ENCODE measurements at regions not wholly inside any gene's neighbourhood (a gene's known extent, or its start where the extent isn't known, plus 50 kb on each side); places are given as distances from the start of the nearest gene placed in this dataset.
"Not testable (repeated sequence)": the region's sequence is repeated elsewhere in the genome, so short reads cannot be mapped to it uniquely, and the experiment has no call there.

DNA sequence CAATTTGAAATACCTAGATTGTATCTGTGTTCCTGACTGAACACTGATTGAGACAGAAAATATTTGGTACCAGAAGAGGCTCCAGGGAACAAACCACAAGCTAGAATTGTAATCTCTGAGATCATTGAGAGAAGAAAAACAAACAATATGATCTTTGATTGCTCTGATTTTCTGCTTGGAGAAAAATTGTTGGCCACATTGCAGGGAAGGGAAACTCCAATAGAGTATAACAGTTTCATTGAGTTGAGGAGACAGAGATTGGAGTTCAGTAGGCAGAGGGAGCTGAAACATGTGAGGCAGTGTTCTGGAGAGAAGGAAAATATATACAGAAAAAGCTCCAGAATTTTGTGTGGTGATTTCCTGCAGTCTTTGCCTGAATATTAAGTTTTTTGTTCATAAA is 158.2 kb downstream of the C4orf33 start:
- DNase-seq (ENCODE audit: low read depth), result no peak

DNA sequence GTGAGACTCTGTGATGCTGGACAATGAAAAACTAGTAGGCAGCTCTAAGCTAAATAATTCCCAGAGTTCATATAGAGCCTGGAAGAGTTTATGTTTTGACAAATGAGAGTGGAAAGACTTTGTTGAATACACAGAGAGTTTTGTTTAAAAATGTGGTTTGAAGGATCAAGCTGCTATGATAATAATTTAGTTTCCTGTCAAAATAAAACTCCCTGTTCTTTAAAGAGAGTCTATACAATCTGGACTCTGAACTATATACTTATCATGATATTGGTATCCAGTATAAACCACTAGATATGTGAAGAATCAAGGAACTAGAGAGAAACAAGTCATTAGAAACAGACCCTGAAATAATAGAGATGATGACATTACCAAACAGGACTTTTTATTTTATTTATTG is 158.6 kb downstream of the C4orf33 start:
- DNase-seq (ENCODE audit: low read depth), result no peak

DNA sequence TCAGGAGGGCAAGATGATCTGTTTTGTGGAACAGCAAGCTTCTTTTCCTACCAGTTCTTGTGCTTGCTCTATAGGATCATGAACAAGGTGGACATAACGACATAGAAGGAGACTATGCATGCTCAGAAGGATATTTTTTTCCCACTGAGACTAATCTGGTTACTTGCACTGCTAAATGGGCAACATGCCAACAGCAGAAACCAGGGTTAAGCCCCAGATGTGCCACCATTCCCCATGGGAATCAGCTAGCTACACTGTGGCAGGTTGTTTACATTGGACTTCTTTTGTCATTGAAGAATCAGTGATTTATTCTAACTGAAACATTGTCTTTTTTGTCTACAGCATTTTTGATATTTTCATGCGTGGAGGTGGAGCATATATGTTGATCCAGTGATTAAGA is 165.6 kb downstream of the C4orf33 start:
- DNase-seq (ENCODE audit: low read depth), result no peak

DNA sequence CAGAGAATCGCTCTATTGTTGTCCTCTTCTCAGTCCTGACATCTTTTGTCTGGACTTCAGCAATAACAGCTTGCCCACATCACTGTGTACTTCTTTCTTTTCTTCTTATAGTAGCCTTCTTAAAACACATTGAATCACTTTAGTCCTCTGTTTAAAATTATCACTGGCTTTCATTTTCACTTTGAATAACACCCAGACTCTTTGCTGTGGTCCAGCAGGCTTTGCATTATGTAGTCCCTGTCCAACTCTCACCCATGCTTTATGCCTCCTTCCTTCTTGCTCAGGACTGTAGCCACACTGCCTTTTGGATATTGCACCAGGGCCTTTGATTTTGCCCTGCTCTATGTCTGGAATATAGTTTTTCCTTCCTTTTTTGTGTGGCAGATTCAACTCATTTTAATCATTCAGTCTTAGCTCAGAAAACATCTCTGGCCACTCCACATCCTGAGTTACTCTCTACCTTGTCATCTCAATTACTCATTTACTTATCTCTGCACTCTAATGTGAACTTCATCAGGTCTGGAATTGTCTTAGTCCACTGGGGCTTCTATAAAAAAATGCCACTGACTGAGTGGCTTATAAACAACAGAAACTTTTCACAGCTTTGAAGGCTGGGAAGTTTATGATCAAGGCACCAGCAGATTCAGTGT is 168.2 kb downstream of the C4orf33 start:
- no peak for DNase-seq (ENCODE audit: low read depth)

DNA sequence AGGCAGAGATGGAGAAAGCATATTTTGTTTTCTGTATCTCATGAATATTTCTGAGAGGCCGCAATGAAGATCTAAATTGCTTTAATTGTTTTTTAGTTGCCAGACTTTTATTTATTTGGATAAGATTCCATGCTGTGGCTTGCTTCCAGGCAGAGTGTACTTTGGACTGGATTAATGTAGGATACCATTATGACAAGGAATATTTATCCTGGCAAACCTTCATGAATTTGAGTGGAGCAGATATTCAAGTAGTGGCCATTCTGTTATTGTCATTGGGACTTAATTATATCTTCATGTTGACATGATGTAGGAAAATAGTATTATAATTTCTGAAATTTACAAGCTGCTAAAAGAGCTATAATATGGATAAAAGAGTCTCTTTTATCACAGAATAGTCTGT is 182.9 kb downstream of the C4orf33 start:
- no peak for DNase-seq (ENCODE audit: low read depth)

DNA sequence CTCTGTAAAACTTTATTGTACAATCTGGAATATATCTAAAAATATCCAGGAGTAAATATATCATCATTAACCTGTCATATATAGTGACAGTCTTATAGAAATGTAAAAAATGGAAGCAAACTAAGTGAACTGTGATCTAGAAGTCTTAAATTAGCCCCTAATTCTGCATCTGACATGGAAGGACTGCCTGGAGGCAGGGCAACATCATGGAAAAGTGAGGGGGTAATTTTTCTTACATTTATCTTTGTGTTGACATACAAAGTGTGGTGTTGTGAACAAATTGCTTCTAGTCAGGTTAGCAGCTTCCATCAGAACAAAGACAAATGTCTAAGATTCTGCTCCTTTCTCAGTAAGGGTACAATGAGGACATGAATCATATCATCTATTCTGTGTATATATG is 186.3 kb downstream of the C4orf33 start:
- DNase-seq (ENCODE audit: low read depth), result no peak

DNA sequence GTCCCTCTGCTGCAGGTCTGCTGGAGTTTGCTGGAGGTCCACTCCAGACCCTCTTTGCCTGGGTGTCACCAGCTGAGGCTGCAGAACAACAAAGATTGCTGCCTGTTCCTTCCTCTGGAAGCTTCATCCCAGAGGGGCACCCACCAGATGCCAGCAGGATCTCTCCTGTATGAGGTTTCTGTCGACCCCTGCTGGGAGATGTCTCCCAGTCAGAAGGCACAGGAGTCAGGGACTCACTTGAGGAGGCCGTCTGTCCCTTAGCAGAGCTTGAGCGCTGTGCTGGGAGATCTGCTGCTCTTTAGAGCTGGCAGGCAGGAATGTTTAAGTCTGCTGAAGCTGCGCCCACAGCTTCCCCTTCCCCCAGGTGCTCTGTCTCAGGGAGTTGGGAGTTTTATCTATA is 196.2 kb downstream of the C4orf33 start:
- DNase-seq (ENCODE audit: low read depth), result not testable (repeated sequence)

DNA sequence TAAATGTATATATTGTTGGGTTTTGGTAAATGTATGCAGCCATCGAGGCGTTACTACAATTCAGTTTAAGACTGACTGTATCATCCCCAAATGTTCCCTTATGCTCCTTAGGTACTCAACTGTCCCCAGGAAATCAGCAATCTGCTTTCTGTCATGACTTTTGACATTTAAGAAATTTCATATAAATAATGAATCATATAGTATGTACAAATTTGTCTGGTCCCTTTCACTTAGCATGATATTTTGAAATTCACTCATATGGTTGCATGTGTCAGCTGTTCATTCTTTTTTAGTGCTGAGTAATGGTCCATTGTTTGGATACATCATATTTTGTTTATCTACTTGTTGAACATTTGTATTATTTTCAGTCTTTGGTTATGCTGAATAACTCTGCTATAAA is 218.8 kb downstream of the C4orf33 start:
- DNase-seq (ENCODE audit: low read depth), result no peak

DNA sequence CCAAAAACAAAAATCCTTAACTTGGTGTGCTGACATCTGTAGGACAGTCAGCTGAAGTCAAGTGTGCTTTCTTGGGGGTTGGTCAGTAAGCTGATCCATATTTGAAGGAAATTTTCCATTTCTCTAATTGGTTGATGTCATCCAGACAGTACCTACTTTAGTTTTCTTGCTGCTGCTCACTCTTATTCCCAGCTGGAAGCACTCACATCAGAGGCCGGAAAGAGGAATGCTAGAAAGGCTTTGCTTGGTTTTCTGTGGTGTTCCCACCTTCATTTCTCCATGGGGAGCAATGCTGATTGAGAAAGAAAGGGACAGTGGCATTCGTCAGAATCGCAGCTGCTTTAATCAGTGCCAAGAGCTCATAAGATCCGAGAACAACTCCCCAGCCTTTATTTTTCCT is 227.0 kb downstream of the C4orf33 start:
- DNase-seq (ENCODE audit: low read depth), result no peak

DNA sequence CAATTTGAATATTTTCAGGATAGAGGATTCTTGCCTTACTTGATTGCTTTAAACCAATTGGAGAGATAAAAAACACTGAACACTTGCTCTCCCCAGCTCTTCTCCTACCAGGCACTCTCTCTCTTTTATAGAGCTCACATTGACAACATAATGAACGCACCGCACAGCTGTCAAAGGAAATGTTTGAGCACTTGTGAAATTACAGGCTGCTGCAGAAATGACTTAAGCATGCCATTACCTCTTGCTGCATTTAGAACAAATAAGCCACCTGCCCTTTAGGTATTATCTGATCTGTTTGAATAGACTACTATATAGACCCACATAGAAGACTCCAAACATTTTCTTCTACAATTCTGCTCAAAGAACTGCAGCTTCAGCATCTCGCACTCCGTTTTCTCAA is 227.7 kb downstream of the C4orf33 start:
- DNase-seq (ENCODE audit: low read depth), result no peak

DNA sequence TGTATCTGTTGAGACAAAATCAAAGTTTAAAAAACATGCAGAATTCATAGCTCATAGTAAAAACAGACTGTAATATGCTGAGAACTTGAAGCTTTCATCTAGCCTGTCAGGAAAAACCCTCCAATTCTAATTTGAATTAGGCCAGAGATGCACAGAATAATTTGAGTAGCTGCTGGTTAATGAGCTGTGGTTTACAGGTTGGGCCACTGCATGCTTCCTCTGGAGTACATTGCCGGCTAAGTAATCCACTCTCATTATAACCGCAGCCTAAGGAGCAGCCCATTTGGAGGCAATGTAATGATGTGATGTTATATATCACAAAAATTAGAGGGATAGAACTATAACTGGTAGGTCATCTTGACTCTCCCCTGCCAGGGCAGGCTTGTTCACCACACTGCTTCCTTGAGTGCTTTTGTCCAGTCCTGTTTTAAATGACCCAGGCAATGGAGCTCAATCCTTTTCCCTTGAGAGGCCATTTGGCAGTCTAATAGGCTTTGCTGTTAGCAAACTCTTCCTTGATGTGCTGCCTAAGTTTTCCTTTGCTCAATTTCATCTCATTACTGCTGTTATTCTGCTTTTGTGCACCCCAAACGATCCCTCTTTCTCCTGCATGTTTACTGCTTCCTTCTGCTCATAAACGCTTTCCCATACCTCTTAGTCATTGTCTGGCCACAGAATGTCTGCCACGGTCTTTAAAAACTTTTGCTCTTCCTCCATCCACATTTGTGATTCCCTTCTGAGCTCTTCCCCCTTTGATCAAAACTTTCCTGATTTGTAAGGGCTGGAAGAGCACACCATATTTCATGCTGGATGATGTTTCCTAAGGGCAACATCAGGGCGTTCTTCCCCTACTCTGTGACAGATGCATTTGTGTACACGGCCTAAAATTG is 230.9 kb downstream of the C4orf33 start:
- no peak for DNase-seq (ENCODE audit: low read depth)

DNA sequence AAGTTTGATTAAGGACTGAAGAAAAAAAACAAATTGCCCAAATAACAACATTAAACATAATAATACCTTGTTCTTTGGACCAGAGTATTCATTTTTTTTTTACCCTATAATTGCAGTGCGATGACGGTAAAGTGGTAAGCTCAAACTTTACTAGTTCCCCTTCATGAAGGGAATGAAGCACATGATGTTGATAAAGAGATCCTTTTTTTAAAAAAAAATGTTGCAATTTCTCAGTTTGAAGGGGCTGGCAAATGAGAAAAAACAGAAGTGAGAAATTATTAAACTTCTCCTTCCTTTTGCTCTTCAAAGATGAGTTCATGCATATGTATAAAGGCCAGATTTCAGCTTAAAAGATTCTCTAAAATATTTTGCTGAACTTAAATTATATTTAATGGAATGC is 231.7 kb downstream of the C4orf33 start:
- DNase-seq (ENCODE audit: low read depth), result no peak

DNA sequence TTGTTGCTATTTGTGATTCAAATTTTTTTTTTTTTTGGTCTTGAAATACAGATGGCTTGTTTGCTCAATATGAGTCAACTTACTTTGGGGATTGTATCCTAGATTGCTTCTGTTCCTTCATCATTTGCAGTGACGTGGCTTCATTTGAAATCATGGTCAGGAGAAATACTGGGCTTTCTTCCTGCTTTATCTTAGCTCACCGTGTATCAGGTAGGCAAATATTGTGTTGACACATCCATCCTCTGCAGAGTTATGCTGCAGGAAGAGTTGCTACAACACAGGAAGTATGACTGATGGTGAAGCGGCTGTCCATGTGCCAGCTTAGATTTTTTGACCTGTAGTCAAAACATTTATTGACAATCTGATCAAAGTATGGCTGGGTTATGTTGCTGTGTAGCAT is 232.2 kb downstream of the C4orf33 start:
- no peak for DNase-seq (ENCODE audit: low read depth)

DNA sequence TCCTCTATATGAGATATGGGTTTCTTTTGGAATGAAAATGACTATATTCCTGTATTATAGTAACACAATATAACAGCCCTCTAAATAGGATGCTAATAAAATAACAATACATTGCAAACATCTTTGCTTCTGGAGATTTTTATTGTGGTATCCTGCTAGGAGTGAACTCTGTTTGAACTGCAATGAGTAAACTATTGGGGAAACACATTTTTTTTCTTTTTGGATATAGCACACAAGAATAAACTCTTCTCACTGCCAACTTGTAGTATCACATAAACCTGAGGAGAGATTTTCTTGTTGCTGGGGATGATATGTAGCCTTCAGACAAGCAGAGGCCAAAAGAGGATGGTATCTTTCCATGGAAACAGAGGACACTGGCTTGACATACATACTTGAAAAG is 238.2 kb downstream of the C4orf33 start:
- DNase-seq (ENCODE audit: low read depth), result no peak

DNA sequence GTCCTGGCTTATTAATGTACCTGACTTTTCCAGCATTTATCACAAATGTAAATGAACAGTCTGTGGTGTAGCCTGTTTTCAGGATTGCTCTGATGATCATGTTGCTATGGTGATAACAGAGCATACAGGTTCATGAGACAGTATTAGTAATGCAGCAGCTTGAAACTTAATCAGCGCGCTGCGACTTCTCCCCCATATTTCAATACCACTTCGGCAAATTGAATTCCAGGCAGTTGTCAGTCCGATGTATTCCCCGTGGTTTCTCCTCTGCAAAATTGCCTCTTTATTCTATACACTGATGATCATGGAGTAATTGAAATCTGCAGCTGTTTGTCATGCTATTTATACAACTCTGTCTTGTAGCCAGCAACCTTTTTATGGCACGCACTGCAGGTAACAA is 239.3 kb downstream of the C4orf33 start:
- DNase-seq (ENCODE audit: low read depth), result no peak

DNA sequence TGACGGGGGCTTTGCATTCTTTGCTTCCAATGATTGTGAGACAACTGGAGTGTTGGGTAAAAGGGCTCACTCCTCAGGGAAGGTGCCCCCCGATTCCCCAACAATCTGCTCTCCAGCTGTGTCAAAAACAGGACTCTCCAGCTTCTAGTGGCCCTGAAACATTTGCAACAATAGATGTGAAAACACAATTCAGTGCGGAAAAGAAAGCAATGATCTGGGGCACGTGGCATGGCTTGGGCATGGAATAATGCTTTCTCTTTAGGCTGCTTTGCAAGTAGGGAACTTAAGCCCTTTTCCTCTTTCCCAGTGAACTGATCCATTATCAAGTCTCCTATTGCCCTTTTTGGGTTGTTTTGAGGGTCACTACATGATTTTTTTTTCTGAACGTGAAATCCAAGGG is 239.9 kb downstream of the C4orf33 start:
- DNase-seq (ENCODE audit: low read depth), result no peak

DNA sequence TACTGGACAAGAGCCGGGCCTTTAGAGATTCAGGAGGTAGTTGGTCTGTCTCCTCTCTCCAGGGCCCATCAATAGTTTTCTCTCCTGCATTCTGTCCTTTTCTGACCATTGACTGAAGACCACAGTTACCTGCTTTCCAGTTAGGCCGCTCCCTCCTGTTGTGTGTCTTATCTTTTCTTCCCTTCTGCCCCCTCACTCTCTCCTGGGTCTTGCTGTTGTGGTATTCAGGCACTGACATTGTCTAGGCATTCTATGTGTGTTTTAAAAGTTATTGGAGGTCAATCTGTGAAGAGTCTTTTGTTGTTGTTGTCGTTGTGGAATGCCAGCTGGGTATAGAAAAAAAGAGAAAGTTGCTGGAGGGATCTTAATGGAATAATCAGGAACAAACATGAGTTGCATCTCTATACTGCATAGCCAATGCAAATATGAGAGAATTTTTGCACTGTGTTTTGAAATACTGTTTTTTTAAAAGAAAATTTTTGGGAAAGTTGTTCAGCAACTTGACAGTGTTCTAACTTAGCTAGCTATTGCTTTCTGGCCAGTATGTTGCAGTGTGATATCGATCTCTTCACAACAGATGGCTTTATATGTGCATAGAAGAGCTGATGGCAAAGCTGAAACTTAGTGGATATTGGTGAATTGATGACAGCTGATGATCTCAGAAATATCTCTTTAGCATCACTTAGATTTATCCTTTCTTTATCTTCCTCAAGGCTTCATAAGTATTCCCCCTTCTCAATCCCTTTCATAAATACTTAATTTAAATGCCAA is 240.7 kb downstream of the C4orf33 start:
- DNase-seq (ENCODE audit: low read depth), result no peak

DNA sequence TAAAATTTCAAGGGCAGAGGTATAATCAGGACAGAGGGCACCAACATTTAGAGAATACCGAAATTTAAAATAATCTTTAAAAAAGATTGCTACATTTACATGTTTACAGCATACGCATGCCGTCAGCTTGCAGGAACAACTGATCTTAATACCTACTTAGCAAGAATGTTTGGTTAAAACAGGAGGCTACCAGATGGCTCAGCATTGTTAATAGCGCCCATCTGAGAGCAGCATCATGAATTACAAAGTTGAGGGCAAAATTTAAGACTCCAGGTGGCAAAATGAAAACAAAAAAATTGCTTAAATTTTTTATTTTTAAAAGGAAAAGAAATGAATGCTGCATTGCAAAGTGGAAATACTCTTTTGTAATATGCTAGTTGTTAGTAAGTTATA is 241.3 kb downstream of the C4orf33 start:
- DNase-seq (ENCODE audit: low read depth), result no peak

DNA sequence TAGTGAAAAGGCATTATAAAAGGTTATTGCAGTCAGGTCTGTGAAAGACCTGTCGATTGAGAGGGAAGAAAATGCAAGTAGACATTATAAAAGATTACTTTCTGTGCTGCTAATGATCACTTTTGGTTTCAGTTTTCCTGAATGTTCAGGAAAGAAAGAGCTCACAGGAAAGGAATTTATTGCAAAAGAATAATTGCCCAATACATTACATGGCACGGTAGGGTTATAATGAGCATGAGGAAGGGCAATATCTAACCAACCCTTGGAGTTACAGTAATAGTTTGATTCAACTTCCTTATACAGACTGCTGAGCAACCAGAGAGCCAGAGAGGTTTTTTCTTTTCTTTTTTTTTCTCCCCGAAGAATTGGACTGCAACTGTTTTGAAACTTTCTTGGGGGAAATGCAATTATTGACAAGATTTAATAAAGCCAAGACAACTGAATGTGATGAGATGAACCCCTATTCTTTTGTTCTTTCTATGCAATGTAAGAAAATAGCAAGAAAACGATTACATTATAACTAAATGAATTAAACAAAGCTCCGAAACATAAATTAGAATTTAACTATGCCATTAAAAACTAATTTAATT is 247.0 kb downstream of the C4orf33 start:
- DNase-seq (ENCODE audit: low read depth), result no peak

DNA sequence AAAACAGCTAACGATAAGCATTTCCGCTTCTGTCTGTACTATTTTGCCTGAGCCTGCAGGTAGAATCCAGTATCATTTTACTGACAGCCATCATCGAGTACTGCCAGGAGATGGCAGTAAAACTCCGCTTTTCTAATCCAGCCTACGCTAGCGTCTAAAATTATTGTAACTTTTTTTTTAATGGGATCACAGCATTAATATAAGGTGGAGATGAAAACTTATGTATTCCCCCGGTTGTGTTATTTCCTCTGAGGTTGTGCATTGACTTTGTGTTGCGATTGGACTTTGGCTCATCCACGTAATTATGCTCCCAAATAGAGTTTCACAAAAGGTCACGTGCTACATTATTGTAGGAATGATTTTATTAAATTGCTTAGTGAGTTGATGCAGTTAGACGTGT is 248.1 kb downstream of the C4orf33 start:
- no peak for DNase-seq (ENCODE audit: low read depth)

DNA sequence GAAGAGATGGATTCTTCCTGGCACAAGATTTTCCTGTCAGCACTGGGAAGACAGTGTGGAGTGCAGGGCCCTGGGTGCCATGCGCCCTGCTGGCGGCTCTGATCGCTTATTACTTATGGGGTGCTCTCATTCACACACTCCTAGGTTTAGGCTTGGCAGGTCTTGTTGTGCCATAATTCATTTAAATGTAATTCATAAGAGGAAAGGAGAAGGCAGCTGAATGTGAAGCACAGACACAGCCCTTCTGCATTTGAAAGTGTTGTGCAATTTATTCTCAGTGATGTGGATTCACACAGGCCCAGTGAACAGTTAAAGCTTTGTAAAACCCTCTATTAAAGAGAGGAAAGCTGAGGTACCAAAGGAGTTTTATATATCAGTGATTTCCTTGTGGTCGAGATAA is 249.7 kb downstream of the C4orf33 start:
- no peak for DNase-seq (ENCODE audit: low read depth)

DNA sequence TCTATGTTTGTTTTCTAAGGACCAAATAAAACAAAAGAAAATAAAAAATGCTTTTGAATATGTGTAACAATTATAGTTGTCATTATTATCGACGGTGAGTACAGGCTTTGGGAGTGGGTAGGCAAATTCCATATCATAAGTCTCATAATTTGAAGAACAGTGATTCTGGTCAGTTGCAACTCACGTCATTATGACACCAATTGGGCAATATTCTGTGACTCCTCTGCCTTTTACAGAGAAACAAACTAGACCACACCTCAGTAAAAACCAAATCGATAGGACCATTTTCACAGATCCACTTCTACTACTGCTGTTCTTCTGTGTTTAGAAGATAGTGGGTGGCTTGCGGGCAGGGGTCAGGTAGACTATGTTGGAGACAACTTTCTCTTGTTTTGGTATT is 250.1 kb downstream of the C4orf33 start:
- no peak for DNase-seq (ENCODE audit: low read depth)

Data from forelimb muscle (tissue), 1 donor.